ENCODE measurements at regions not wholly inside any gene's neighbourhood (a gene's known extent, or its start where the extent isn't known, plus 50 kb on each side); places are given as distances from the start of the nearest gene placed in this dataset.

DNA sequence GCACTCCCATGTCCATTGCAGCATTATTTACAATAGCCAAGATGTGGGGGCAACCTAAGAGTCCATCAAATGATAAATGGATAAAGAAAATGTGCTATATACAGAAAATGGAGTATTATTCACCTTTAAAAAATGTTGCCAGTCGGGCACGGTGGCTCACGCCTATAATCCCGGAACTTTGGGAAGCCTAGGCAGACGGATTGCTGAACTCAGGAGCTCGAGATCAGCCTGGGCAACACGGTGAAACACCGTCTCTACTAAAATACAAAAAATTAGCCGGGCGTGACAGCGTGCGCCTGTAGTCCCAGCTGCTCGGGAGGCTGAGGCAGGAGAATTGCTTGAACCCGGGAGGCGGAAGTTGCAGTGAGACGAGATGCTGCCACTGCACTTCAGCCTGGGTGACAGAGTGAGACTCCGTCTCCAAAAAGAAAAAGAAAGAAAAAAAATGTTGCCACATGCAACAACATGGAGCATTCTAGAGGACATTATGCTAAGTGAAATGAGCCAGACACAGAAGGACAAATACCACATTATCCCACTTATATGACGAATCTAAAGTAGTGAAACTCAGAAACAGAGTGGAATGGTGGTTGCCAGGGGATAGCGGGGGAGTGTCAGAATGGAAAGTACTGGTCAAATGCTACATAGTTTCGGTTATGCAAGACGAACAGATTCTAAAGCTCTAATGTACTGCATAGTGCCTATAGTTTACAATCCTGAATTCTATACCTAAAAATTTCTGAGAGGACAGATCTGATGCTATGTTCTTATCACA is 1385.6 kb upstream of the TMEFF2 start:
- no peak for DNase-seq

DNA sequence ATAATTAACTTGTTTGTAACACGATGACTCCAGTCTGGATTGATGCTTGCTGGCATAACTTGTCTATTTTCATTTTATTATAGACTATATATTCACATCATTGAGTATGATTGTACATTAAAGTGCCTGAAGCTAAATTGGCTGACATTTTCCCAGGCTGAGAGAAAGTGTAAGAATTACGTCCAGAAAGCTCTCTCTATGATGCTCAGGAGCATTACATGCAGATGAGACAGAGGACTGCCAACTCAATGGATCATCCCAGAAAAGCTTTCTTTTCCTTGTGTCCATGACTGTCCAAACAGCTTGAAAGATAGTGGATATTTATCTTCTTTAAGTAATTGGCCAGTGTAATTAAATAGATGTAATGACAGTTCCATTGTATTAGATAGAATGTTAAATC is 1372.2 kb upstream of the TMEFF2 start:
- DNase-seq = no peak

DNA sequence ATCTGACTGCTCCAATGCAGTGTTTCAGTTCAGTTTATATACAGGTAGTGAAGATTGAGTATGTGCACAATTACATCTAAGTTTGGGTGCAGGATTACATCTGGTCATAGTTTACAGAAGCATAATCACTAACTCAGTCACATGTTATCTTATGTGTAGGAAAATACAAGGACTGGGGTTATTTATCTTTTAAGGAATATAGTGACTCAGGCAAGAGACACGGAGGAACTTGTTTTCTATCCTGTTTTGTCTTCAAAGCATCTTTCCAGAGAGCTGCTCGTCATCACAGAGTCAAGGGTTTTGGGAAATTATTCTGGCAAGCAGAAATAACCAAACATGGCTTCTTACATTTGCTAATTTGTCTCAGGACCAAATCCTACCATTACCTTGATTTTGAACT is 1371.5 kb upstream of the TMEFF2 start:
- no peak for DNase-seq

DNA sequence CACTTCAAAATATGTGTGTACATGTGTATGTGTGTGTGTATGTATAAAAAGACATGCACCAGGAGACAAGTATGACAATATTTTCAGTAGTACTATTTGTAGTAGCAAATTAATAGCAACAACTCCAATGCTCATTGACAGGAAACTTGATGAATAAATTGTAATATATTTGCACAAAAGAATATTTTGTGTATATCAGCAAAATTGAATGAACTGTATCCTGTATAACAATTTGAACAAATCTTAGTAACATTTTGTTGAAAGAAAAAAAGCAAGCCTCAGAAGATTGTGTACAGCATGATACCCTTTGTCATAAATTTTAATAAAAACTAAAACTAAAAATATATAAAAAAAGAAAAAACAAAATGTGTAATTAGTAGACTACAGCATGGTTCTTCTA is 1367.3 kb upstream of the TMEFF2 start:
- DNase-seq = no peak

DNA sequence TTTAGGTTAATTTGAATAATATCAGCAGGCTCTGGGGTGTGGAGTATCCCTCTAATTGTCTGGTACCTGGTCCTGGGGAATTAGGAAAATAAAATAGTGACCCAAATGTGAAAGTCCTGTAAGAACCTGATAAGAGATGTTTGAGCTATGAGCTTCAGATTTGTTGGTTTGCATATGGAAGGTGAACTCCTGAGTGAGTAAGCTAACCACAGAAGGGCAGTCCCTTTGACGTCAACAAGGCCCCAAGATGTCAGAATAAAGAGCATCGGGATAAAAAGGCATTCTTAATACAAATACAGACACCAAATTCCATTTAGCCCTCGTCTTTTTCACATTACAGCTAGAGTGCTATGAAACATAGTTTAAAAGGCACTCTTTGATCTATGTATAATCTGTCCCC is 1366.3 kb upstream of the TMEFF2 start:
- DNase-seq = no peak

DNA sequence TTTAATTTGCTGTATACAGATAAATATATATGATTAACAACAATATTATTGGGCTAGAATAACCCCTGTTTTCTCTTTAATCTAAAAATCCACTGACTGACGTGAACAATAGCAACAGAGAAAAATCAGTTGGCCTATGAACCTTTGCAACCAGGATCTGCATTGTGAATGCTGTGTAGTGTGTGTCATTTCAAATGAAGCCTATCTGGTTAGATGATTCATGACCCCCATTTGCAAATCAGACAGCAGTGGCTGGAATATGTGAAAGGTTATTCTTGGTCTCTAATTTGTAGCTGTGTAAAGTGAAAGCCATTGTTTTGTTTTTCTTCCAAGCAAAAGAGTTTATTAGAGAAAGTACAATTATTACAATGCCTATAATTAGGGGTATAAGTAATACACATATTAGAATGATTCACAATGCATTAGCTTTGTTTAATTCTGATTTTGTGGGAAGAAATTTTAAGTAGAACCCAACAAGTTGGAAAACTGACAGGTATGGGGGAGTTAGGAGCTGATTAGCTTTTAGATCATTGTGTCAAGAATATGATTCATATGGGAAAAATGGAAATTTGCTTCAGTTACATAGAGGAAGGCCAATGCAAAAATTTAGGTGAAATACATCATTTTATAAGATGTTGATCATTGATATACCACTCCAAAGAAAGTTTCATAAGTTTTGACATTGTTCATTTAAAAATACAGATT is 1362.2 kb upstream of the TMEFF2 start:
- no peak for DNase-seq

DNA sequence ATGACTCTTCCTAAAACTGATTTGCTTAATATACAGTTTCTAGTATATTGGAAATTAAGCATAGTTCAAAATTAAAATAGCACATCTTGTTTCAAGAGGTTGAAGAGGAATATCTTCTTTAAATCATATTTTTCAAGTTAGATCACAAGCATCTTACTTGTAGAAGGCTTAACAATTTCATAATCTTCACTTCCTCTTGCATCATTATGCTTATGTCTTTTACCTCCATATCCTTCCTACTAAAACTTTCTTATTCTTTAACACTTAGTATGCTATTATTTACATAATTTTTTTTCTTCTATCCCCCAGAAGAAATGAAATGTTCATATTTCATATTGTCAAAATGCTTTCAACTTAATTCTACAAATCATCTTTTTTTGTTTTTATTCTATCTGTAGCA is 1354.9 kb upstream of the TMEFF2 start:
- no peak for DNase-seq

DNA sequence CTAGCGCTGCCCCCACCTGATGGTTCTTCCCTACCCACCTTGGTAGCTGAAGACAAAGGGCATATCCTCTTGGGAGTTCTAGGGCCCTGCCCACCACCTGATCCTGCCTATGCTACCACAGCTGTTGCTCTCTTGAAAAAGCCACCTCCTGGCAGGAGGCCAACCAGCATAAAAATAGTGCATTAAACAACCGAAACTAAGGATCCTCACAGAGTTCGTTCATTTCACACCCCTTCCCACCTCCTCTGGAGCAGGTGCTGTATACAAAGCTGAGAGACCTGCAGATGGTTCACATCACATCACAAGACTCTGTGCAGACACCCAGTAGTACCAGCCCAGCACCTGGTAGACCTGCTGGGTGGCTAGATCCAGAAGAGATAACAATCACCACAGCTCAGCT is 1348.0 kb upstream of the TMEFF2 start:
- no peak for DNase-seq

DNA sequence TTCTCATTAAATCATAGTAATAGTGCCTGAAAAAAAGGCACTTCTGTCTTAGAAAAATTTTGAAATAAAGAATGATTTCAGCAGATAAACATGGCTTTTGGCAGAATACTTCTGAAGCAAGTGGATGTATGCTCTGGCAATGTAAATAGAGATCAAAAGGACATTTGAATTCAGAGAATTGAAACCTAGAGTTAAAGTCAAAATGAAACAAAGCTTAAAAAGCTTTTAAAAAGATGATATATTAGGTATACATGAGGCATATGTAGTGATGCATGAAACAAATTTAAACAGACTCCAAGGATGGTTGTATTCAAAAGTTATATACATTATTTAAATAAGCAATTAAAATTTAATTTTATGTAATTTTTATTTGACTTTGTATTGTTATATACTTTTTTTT is 1344.5 kb upstream of the TMEFF2 start:
- no peak for DNase-seq

DNA sequence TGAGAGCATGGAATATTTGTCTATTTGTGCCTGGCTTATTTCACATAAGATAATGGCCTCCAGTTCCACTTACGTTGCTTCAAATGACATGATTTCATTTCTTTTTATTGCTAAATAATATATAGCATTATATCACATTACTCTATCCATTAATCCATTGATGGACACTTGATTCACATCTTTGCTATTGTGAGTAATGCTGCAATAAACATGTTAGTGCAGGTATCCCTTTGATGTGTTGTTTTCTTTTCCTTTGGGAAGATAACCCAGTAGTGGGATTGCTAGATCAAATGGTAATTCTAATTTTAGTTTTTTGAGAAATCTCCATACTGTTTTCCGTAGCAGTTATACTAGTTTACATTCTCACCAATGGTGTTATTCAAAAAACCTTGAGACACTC is 1343.3 kb upstream of the TMEFF2 start:
- no peak for DNase-seq

DNA sequence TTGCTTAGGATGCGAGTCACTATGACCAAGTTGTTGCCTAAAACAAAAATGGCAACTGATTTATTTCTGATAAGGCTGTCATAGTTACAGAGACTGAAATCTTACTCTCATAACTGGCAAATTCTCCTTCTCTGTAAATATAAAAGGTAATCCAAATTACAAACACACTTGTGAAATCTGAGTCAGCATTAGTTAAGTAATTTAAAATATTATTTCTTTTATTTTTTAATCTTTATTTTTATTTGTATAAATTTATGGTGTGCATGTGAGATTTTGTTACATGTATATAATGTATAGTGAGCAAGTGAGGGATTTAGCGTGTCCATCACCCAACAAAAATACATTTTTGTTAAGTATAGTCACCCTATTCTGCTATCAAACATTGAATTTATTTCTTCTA is 1342.8 kb upstream of the TMEFF2 start:
- no peak for DNase-seq

DNA sequence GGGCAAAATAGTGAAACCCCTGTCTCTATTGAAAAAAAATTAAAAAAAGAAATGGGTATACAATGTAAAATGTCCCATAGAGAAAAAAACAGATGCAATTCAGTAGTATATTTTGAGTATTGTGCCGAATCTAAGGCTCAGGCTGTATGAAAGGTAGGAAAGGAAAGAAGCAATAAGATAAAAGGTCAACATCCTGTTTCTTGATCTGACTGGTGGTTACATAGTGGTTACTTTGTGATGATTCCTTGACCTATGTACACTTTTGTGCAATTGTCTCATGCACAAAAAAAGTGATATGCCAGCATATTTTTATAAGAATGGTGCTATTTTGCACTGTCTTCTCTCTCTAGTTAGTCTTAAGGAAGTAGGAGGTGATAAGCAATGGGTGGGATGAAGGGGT is 1333.7 kb upstream of the TMEFF2 start:
- no peak for DNase-seq

DNA sequence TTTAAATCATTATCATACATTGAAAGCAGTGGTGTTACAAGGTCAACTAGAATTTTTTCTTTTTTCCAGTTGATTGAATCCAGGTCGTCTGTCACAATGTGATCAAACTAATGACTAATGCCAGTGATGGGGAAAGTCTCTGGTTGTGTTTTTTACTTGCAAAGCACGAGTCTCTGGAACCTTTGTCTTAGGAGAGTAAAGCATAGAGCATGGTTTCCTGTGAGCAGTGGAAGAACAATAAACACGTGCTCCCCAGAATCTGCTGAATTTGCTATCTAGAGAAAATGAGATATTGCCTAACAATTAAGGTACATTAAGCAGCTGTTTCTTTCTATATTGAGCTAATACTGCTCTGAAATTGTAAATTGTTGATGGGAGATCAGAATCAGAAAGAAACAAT is 1332.4 kb upstream of the TMEFF2 start:
- no peak for DNase-seq

DNA sequence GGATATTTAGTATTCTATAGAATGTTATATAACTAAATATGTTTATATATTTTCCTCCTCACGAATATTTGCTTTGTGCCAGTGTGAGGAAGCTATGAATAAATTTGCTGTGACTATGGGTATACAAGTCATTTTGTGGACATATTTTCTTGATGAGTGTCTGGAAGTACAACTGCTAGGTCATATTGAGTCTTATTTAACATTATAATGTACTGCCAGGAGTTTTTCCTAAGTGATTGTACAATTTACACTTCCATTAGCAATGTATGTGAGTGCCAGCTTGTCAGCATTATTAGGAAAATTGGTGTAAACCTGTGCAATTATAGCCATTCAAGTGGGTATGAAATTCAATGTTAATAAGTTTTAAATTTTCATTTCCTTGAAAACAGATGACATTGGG is 1328.9 kb upstream of the TMEFF2 start:
- no peak for DNase-seq

DNA sequence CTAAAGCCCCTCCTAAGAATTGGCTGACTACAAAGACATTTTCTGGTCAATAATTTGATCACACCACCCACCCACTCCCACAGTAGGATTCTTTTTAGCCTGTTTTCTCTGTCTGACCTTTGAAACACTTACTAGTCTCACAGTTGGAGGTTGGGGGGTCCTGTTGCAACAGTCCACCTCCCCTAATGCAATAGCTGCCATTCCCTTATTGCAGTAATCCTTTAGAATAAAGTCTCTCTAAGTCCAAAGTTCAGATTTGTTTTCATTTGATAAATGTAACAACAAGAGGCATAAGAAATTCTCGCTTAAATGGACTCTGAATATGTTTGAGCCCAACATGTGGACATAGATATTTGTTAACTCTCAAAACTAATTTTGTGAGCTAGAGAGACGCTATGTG is 1326.8 kb upstream of the TMEFF2 start:
- no peak for DNase-seq

DNA sequence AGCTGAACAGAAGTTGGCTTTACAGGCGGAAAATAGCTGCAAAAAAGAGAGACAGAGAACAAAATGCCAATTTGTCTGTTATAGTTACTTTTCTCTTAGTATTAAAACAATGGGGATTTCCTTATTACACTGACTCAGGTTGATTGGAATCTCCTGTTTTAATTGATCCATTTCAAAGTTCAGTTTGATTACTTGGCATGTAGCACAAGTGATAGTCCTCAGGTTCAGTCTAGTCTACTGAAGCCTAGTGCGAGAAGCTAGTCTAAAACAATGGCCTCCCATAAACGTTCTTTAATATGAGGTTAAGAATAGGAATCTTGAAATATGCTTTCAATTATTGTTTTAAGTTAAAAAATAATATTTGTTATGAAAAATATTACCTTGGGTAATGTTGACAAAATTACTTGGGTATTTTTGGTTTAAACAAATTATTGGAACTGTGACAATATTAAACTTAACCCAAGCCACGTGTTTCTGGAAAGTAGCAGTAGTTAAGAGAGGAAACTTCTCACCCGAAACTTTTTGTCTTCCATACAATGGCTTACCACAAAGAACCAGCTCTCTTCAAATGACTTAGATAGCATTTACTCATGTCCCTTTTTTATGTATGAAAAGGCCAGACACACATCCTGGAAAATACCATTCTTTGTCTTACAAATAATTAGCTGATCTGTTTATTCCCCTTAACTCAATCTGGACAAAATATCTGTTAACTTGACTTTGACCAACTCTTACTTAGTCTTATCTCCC is 1326.2 kb upstream of the TMEFF2 start:
- no peak for DNase-seq

DNA sequence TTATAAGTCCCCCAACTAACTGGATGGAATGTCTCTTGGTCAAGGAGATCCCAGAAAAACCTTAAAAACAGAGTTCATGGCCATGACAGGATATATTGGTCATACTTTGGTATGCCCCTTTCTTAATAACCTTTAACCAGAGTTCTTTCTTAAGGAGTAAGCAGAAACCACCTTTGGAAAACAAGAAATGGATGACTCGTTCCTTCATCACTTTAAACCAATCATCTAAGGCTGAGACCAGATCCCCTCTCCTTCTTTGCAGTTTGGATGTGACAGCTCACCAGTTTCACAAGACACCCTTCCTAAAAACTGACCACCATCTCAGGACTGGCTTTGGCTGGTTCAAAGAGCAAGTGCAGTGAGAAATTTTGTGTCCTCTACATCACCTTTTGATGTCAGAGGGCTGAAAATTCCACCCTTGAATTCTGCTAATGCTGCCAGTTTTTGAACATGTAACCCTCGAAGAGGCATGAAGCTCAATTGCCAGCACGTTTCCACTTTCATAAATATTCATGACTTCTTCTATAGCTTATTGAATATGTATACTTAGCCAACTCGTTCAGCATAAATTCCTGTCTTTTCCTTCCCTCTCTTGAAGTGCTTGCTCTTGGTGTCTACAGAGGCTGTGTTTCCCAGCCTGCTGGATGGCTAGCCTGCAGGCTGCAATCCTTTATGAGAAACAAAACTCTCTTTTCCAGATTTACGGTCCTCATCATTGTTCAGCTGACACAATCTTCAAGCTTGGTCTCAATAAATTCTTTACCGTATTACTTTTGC is 1323.5 kb upstream of the TMEFF2 start:
- DNase-seq = no peak

DNA sequence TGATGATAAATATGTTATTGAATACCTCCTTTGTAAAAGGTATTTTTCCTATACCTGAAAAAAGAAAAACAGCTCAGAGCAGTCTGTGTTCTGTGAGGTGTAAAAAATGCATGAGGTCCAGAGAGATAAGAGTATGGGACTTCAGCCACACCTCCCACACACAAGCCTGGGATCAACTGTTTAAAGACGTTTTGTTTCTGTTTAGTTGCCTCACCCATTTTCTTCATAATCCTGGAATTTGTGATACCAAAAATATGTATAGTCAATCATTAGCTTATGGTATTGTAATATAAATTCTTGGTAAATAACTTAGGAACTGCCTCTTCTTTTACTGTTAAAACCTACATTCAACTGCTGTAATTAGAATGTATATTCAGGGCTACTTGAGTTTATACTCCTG is 1322.9 kb upstream of the TMEFF2 start:
- no peak for DNase-seq

DNA sequence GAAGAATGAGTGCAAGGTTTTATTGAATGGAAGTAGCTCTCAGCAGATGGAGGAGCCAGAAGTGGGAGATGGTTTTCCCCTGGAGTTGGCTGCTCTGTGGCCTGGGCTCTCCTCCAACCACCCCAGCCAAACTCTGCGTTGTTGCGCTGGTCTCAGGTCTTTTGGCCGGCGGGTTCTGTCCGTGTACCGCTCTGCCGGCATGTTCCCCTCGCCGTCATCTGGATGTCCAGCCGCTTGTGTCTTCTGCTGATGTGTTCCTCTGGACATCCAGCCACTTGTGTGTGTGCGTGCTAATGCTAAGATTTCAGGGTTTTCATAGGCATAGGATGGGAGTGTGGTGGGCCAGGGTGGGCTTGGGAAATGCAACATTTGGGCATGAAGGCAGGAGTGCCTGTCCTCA is 1311.3 kb upstream of the TMEFF2 start:
- no peak for DNase-seq

DNA sequence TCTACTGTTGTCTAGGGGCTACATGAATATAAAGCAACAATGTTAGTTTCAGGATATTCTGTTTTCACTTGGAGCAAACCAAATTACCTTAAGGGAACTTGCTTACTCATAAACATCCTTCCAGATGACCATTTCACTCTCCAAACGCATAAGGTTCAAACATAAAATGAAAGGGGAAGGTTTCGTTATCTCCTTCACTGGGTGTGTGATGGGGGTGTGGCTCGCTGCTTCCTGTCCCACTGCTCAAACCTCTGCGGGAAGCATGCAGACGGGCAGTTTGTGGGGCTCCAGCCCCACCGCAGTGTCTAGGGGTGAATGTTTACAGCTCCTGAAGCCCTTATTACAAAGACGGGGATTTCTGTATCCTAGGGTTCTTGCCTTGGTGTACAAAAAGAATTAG is 1310.9 kb upstream of the TMEFF2 start:
- no peak for DNase-seq

DNA sequence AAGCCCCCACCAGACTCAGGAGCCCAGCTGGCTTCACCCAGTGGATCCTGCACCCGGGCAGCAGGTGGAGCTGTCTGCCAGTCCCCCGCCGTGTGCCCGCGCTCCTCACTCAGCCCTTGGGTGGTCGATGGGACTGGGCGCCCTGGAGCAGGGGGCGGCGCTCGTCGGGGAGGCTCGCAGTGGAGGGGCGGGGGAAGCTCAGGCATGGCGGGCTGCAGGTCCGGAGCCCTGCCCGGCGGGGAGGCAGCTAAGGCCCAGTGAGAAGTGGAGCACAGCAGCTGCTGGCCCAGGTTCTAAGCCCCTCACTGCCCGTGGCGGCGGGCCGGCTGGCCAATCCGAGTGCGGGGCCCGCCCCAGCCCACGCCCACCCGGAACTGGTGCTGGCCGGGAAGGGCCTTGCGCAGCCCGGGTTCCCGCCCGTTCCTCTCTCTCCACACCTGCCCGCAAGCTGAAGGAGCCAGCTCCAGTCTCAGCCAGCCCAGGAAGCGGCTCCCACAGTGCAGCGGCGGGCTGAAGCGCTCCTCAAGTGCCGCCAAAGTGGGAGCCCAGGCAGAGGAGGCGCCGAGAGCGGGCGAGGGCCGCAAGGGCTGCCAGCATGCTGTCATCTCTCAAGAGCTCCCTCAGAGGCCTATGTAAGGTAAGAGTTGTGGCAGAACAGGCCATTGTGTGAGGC is 1307.8 kb upstream of the TMEFF2 start:
- DNase-seq = no peak

DNA sequence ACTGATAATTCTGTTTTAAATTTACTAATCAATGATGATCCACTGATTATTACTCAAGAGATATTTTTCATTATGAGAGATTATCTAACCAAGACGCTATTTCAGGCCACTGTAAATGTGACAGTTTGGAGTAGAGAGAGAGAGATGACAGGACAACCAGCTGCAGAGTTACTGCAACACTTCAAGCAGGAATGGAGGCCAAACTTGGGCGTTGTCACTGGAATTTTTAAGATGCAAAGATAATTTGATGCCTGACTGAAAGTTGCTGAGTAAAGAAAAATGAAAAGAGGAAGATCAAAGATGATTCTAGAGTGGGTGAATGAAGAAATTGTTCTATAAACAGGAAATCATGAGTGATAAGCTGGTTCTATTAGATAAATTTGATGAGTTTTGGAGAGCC is 1302.1 kb upstream of the TMEFF2 start:
- no peak for DNase-seq

DNA sequence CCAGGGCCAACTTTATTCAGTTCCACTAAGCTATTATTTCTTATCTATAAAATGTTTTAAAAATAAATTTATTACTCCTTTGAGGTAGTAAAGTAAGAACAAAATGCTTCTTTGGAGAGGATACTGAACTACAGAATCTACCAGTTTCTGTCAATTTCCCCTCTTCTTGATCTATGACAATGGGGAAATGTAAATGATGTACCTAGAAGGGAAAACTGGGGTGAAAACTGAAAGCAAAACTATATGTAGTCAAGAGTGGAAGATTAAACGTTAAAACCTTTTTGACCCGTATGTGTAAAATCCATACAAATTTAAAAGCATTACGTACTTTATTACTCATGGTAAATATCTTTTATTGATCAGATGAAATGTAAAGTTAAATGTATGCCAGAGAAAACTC is 1287.8 kb upstream of the TMEFF2 start:
- DNase-seq = no peak

Measured in activated CD8-positive, alpha-beta memory T cell treated with anti-CD3 and anti-CD28 coated beads for 24 hours (primary cell).